NCI-H2081 treated with DMSO at 0.1 percent for 48 hours (cell line): ENCODE measurements at regions not wholly inside any gene's neighbourhood (a gene's known extent, or its start where the extent isn't known, plus 50 kb on each side); places are given as distances from the start of the nearest gene placed in this dataset.

ENCODE experiments used
- DNase-seq: peaks from one replicate; lab custom pipeline; 2025; lab: John Stamatoyannopoulos, UW

DNA sequence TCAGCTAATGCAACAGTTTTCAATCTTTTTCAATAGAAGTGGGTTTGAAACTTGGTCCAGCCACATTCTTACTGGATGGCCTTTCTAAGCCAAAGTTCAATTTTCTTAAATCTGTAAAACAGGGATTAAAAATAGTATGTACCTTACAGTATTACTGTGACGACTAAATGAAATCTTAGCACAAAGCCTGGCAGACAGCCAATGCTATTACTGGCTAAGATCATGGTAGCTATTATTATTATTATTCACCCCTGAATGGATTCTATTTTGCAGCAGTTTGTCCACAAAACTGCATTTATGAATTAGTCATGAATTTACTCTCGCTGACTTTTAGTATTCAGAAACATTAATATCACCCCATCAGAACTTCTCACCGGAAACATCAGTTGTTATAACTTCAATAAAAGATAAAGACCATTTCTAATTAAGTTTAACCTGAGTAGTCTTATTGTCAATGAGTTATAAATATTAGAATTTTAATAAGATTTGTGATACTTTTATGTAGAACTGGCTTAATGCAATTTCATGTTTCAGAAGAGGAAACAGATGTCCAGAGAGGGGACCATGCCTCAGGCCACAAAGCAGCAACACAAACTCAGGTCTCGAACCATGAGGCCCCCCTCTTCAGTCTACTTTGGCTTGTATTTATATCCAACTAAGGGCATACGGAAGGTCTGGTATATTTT lies 468.2 kb downstream of the ARHGEF28 start:
- no peak for DNase-seq

DNA sequence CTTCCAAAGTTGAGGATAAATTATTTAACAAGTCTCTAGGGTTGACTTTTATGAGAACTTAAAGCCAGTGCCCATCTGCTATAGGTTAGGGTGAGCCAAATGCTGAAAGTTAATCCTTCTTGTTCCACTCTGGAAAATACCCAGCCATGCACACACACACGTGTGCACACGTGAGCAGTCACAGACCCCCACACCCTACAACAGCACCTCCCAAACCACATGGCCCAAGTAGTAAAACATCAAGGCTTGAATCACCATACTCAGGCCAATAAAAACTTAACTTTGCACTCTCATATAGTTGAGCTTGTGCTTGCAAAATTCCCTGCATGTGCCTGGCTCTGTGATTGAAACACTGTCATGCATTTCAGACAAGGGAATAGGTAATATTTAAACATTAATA lies 467.6 kb downstream of the ARHGEF28 start:
- DNase-seq: no peak

DNA sequence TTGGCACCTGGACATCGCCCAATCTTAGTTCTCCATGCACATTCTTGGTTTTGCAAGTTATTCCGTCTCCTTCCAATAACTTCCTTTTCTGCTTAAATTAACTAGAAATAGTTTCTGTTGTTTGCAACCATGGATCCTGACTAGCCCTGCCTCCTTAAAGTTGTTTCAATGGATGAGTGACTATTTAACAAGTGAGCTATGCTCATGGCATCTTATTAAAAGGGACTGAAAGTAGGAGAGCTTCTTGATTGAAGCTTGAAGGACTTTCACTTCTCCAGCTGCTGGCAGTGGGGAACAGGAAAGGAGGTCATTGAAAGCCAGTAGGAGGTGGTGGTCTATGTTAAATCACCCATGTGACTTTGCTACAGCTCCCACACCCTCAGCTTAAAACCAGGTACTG lies 466.8 kb downstream of the ARHGEF28 start:
- DNase-seq: no peak

DNA sequence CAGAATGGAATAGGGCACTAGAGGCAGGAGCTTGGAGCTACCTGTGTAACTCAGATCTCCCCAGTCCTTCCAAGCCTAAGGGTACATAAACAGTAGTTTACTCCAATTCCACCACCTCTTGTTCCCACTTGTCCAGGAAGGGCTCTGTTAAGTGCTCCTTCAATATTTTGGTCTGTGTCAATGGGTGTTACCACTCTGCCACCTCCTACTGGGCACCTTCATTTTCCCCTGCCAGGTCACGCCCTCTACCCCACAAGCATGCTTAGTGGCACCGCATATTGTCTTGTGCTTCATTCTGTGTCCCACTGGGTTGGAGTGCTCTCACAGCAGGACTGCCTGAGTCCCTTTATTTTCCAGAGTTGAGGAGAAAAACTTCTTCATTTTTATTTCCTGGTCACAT lies 459.8 kb downstream of the ARHGEF28 start:
- DNase-seq: no peak

DNA sequence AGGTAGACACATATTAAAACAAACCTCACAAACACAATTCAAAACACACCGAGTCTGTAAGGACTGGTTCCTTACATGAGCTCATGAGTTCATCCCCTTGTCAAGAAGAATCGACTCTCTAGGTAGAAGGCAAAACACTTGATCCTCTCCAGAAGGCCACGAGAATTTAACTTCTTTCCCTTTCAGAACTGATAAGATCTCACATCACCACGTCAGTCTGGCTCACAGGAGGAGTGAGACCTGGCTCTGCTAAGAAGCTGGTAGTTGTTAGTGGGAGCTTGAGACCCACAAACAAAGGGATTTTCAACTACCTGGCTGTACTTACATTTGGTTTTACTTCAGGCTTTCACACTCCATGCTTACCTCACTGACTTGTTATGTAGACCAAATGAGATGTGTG lies 459.2 kb downstream of the ARHGEF28 start:
- no peak for DNase-seq

DNA sequence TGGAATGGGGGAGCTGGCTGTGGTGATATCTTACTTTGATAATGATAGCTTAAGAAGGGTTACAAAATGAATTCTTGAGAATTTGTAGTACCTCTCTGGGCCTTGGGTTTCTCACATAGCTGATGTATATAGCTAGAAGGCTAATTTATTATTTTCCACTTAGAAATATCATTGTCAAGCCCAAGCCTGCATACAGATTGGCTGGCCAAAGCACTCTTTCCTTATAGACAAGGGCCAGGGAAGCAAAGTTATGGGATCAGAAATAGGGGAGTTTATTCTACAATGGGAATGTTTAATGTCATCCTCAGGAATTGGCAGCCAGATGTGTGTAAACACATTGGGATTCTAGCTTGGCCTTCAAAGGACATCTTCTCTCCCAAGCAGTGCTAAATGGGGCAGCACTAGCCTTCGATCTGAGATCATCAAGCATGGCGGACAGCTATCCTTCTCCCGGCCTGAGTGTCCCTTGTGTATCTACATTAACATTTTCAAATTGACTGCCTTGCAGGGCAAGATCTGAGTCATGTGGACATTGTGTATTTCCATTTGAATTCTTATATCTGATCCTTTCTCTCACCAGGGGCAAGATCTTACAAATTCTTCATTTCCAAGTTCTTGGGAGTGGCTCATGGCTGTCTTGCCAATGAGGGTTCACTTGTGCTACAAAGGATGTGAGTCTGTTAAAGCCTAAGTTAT lies 457.2 kb downstream of the ARHGEF28 start:
- DNase-seq: no peak

DNA sequence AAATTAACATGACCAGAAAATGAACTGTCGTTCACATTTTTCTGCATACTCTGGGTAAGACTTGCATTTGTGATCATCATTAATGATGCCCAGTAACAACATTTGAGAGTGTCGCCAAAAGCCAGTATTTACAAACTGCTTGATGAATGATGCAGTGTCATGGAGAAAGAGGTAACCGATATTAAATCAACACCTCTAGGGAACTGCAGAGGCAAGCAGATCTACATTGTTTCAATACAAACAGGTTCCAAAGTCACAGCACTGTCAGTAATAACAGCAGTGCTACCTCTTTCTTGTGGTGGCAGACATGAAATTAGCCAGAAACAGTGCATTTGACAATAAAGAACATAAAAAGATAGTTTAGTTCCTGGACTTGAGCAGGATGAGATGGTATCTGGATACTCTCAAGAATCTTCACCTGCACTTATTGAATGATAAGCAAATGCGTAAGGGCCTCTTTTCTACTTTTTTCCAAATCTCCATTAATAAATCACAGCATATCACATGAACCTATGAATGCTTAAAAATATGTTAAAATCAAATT lies 456.6 kb downstream of the ARHGEF28 start:
- DNase-seq: no peak

DNA sequence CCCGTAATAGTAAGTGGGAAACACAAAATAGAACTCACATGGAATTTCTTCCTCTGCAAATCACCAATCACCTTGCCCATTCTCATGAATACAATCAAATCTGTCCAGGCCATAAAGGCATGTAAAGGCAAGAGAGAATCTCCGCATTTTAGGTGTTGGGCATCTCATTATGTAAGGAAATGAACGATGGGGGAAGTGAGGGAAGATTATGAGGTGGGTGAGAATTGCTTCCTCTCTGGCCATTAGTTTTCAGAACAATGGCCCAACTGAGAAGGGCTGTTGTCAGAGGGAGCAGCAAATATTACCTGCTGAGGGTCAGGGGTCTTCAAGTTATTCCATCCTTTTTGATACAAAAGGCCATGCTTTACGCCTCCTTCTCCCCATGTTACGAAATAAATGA lies 455.1 kb downstream of the ARHGEF28 start:
- DNase-seq: no peak

DNA sequence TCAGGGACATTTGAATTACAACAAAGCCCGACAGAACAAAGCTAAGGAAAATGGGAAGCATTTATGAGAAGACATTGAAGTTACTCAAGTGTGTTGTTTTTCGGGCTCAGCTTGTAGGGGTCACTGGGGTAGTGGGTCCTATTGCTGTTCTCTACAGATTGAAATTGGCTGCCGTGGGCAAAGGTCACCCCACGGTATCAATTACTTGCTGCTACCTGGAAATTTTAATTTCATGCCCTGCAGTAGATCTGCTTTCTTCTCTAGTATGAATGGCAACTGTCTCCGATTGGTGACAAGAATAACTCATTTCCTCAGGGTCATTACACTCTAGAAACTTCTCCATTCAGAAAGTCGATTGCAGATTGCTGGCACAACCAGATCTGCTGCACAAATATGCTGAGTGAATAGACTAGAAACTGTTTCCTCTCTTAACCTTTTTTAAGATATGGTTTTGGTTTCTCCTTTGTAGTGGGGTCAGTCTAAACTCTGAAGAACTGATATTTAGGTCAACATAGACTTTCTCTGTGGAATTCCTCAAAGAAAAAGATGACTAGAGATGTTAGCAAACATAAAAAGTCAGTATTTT lies 454.1 kb downstream of the ARHGEF28 start:
- DNase-seq: no peak

DNA sequence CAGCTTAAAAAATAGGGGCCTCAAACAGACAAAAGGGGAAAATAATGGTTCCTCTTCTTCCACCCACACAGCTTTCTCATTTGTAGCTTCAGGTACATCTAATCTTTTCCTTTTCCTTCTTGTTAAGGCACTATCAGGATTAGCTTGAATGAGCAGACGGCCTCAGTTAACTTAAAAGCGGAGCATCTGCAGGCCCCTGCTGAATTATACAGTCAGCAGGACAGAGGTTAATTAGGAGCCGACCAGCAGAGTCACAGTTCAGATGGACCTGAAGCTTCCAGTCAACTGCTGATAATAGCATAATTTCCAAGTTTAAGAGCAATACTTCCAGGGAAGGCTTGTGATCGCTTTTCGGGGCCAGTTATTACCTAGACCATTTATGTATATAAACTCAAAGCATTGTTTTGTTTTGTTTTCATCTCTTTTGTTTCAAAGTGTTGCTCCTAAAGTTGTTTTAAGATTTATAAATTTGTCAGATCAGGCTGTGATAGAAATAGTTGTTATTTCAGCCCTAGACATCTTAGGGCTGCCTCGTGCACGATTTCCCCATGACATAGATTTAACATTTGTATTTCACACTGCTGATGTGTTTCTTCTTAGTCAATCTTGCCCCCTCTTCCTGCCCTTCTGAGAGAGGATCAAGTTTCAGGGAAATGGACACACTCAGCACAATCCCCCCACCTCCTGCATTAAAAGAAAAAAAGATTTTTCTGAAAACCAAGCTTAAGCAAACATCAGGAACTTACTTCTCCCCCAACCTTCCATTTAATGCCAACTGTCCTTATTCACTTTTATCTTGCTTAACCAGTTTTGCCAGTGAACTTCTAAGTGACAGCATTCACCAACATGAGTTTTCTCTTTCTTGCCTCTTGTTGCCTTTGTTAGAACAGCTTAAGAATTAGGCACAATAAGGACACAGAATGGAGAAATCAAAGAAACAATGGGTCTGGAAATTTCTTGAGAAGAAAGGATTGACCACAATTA lies 449.8 kb downstream of the ARHGEF28 start:
- no peak for DNase-seq

DNA sequence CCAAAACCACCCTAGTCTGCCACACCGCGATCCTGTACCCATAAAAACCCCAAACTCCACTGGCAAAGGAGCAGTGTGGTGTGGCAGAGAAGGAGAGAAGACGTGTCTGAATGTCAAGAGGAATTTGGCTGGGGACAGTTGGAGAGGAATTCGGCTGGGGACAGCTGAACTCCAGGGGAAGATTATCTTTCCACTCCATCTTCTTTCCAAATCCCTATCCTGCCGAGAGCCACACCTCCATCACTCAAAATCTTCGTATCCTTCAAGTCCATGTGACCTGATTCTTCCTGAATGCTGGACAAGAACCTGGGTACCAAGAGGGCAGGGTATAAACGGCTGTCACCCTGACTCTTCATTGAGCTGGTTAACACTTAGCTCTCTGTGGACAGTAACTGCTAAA lies 448.1 kb downstream of the ARHGEF28 start:
- DNase-seq: no peak

DNA sequence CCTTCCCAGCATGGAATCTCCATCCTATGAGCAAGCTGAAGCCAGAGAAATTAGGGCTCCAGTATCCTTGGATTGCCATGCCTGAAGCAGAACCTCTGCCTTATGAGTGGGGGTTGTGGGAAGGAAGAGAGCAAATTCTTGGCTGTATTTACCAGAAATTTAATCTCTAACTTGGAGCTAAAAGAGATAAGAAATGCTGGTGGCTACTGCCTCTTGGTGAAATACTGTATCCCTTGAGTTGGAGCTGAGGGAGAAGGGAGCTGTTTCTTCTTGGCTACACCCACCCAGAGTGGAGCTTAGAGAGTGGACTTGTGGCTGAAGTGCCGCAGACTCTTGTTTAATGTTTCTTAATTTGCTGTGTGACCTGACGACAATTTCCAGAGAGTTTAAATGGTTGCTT lies 447.3 kb downstream of the ARHGEF28 start:
- DNase-seq: no peak

DNA sequence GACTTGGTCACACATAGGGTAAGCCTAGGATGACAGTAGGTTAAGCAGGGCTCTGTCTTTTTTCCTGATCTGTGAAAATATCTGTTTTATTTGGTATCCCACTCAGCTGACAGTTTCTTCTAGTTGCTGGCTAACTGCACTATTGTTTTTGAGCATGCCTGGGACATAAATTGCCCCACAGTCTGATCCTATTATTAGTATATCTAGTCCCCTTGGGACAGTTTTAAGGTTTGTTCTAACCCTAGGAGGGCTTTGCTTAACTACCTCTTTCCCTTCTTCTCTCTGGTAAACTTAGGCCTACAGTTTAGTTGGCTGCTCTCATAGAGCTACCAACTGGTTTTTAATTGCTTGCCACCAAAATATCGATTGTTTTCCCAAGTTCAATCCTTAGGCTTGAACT lies 446.6 kb downstream of the ARHGEF28 start:
- no peak for DNase-seq

DNA sequence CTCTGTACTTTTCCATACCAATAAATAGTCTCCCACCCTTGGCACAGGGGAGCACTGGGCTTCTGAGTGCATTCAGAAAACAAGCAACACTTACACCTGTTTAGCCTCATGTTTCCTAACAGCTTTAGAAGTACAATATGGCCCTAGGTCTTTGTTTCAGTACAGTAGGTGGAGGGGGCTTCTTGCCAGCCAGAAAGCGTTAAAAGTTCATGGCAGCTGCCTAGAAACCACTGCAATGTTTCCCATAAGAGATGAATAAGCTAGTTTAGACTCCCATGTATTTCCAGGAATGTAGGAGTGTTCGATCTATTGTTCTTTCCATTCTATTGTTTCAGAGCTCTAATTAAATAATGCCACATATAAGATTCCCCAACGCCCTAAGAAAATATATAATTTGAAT lies 444.8 kb downstream of the ARHGEF28 start:
- DNase-seq: no peak

DNA sequence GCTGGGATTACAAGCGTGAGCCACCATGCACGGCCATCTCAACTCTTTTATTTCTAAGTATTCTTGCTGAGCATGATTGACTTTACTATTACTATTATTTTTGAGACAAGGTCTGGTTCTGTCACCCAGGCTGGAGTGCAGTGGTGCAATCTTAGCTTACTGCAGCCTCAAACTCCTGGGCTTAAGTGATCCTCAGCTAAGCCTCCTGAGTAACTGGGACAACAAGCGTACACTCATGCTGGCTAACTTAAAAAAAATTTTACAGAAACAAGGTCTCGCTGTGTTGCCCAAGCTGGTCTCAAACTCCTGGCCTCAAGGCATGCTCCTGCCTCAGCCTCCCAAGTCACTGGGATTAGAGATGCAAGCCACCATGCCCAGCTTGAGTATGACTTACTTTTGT lies 443.7 kb downstream of the ARHGEF28 start:
- DNase-seq: no peak

DNA sequence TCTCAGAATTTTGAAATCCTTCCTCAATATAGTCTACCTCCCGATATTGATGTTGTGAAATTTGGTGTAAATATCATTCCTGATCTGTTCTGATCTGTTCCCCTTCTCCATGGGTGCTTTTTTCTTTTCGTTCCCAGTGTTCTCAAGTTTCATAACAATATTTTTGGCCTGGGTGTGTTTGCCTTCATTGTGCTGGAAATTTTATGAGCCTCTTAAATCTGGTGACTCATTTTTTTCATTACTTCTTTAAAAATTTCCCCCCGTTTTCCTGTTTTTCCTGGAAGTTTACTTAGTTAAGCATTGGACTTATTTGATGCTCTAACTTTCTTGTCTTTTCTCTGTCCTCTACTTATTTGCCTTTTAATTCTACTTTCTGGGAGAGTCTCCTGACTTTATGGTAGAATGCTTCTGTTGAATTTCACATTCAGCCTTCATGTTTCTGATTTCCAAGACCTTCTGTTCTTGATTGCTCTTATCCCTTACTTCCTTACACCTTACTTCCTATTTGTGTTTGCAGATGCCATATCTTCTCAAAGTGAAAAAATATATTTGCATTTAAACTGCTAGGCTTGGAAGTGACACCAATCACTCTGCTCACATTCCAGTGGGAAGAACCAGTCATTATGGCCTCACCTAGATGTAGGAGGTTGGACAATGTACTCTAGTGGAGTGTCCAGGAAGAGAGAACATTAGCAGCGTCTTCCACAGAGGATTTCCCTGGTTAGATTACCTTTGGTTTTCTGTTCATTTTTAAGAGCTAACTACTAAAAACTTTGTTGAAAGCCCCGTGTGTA lies 441.9 kb downstream of the ARHGEF28 start:
- no peak for DNase-seq

DNA sequence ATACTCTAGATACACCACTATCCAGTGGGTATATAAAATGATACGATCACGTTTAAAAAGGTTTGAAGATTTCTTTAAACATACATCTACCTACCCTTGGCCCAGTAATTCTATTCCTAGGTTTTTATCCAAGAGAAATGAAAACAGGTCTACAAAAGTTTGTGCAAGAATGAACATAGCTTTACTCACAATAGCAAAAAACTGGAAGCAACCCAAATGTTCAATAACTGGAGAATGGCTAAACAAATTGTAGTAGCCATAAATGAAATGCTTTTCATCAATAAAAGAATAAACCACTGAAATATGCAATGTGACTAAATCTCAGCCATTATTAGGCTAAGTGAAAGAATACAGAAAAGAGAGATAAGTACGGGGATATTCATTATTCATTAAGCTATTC lies 438.9 kb downstream of the ARHGEF28 start:
- no peak for DNase-seq

DNA sequence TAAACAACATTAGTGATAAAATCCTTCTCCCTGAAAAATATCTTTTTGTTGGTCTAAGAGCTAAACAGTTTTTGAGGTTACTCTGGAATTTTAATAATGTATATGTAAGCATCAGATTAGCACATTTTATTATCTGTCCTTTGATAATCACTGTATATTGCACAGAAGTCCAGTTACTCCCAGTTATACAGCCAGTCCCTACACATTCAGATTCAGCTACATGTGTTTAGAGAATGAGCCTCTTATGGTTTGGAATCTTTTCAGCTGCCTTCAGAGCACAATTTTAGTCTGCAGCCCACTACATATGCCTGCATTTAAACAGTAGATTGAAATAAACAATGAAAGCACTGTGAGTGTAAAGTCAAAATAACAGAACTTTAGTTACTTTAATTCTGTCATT lies 438.2 kb downstream of the ARHGEF28 start:
- DNase-seq: no peak

DNA sequence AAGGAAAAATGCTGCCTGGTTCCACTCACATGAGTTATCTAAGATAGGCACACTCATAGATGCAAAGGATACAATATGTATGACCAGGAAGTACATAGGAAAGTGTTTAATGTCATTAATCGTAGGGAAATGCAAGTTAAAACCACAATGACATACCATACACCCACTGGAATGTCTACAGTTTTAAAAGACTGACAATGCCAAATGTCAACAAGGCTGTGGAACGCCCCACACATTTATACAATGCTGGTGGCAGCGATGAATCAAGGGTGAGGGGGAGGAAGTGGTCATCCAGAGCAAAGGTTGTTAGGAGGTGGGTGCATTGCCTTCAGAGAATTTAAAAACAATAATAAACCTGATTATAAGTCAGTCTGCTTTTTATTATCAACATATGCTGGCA lies 437.8 kb downstream of the ARHGEF28 start:
- DNase-seq: no peak

DNA sequence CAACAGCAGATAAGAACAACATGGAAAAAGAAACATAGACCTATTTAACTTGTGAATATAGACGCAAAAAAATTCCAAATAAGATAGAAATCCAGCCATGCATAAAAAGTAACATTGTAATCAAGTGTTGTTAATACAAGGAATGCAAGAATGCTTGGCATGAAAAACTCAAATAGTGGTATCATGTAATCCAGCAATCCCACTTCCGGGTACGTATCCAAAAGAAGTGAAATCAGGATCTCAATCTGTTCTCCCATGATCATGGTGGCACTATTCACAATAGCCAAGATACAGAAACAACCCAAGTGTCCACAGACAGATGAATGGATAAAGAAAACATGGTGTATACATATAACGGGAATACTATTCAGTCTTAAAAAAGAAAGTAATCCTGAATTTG lies 437.4 kb downstream of the ARHGEF28 start:
- DNase-seq: no peak

DNA sequence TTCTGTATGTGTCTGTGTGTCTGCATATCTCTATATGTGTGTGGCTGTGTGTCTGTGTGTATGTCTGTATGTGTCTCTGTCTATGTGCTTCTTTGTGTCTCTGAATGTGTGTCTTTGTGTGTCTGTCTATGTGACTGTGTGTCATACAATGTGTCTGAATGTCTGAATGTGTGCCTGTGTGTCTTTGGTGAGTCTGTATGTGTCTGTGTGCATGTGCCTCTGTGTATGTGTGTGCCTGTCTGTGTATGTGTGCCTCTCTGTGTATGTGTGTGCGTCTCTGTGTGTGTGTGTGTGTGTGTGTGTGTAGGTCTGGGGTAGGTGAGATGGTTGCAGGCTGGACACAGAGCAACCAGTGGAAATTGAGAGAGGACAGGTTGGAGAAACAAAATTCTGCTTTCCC lies 435.3 kb downstream of the ARHGEF28 start:
- DNase-seq: no peak
